Large intestine (tissue), 3 donors: ENCODE measurements at regions not wholly inside any gene's neighbourhood (a gene's known extent, or its start where the extent isn't known, plus 50 kb on each side); places are given as distances from the start of the nearest gene placed in this dataset.
"Not testable (repeated sequence)": the region's sequence is repeated elsewhere in the genome, so short reads cannot be mapped to it uniquely, and the experiment has no call there.

ENCODE experiments used
- DNase-seq, 2 donors: peaks; one replicate each; pipeline versions ENCODE4 v3.0.0 to v3.0.0-alpha.2; 2013
- H3K27ac ChIP-seq: one replicate; pipeline ENCODE4 v1.5.1; 2013; ENCODE audit warnings: low read length
- H3K27me3 ChIP-seq: 2 replicates; pipeline ENCODE4 v1.6.1; 2013; ENCODE audit warnings: low read length; ENCODE audit not compliant: control insufficient read depth, insufficient read depth
- H3K36me3 ChIP-seq: 2 replicates; pipeline ENCODE4 v1.6.1; 2013; ENCODE audit warnings: low read length; ENCODE audit not compliant: control insufficient read depth, insufficient read depth
- H3K4me1 ChIP-seq: one replicate; pipeline ENCODE4 v1.6.1; 2013; ENCODE audit warnings: low read length; ENCODE audit not compliant: control insufficient read depth, insufficient read depth
- H3K4me3 ChIP-seq: one replicate; pipeline ENCODE4 v1.5.1; 2013; ENCODE audit warnings: low read length
- H3K9me3 ChIP-seq: one replicate; pipeline ENCODE4 v1.6.1; 2013; ENCODE audit warnings: mild to moderate bottlenecking, low read depth, low read length, moderate library complexity; ENCODE audit not compliant: control insufficient read depth
- WGBS: methylation state at CpG from one replicate; pipeline ENCODE4 v1.1.5; 2013; ENCODE audit warnings: low lambda C conversion rate; ENCODE audit not compliant: insufficient coverage; 5-methylcytosine and 5-hydroxymethylcytosine counted together

DNA sequence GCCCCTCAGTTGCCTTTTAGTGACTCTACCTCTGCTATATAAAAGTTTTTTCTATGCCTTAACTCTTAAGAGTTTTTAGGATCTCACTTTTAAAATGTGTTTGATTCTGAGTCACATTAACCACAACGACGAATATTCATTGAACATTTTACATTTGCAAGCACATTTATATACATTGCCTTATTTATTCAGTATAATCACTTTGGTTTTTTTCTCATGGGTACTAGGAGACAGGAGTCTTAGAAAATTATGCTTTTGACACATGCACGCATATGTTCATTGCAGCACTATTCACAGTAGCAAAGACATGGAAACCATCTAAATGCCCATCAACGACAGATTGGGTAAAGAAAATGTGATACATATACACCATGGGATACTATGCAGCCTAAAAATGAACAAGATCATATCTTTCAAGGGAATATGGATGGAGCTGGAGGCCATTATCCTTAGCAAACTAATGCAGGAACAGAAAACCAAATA, 236.9 kb upstream of the SPAG17 start:
- H3K4me3 ChIP-seq = no peak overlapping the region
- H3K4me1 ChIP-seq = no peaks in the 10 kb centered on the region
- no peaks in the 10 kb centered on the region for H3K27me3 ChIP-seq
- H3K9me3 ChIP-seq = no peaks in the 10 kb centered on the region
- WGBS = 100% methylated on average over 3 of the region's 4 CpGs
- no peak overlapping the region for H3K27ac ChIP-seq
- DNase-seq = no peak
- H3K36me3 ChIP-seq = no peaks in the 10 kb centered on the region

DNA sequence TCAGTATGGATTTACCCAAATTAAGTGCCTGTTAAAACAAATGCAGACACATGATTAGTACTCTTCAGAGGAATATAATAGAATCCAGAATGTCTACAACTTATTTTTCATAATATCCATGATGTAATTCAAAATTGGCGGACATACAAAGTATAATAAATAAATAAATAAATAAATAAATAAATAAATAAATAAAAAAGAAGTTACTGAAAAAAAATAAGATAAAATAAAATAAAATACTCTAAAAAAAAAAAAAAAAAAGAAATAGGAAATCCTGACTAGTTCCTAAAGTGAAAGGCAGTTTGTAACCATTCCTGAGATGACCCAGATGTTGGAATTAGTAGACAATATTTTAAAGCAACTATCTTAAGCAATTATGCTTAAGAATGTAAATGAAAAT, 219.0 kb upstream of the SPAG17 start:
- no CpG with 5 or more reads among the region's 1 CpG for WGBS
- DNase-seq = no peak
- Histone ChIP-seq H3K4me1 (no peaks in the 10 kb centered on the region), H3K27me3 (no peaks in the 10 kb centered on the region), H3K27ac (no peak overlapping the region), H3K9me3 (no peaks in the 10 kb centered on the region), H3K4me3 (no peak overlapping the region), H3K36me3 (no peaks in the 10 kb centered on the region)

DNA sequence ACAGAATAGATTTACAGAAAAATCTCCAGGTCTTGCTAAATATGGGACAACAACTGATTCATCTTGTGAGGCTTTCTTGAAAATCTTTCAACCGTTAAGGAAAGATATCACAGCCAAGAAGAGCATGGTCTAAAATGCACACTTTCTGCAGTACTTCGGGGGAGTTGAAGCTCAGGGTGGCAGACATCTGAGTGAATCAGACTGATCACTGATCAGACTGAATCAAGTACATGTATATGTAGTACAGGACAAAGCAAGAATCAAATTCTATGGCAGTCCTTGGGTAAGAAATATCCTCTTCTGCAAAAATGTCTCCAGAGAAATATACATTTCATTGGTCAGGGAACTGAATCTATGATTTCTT, 212.4 kb upstream of the SPAG17 start:
- DNase-seq = no peak
- Histone ChIP-seq H3K27ac (no peak overlapping the region), H3K4me1 (no peaks in the 10 kb centered on the region), H3K4me3 (no peak overlapping the region), H3K36me3 (no peaks in the 10 kb centered on the region), H3K27me3 (no peaks in the 10 kb centered on the region), H3K9me3 (no peaks in the 10 kb centered on the region)
- 100% methylated on average over 1 of the region's 2 CpGs for WGBS

DNA sequence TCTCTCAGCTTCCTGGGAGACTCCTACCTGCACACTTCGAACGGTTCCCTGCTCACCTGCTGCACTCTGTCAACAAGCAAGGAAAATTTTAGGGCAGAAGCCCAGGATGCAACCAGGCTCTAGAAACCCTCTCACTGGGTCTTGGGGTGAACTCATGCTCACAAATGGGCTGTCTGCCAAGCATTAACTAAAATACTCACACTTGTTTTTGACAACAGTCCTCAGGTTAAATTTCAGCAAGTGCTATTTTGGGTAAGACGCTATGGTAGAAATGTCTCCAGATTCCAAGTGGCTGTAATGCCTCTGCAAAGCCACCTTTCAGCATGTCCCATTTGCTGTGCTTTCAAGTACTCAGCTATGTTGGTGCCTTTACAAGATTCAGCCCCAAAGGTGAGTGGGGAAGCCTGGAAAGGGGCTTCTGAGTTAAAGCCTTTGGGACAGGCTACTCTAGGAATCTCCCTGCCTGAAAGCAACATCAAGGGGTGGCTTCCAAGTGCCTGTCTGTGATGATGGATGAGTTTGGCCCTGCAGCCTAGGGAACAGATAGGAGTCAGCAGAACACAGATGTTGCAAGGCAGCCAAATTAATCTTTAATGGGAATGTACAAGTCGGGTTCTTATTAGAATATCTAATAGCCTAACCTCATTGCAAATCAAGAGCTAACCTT, 211.9 kb upstream of the SPAG17 start:
- H3K27me3 ChIP-seq = no peaks in the 10 kb centered on the region
- no peaks in the 10 kb centered on the region for H3K4me1 ChIP-seq
- no peak overlapping the region for H3K27ac ChIP-seq
- no peak for DNase-seq
- H3K9me3 ChIP-seq = no peaks in the 10 kb centered on the region
- 90% methylated on average over 2 of the region's 4 CpGs for WGBS
- H3K36me3 ChIP-seq = no peaks in the 10 kb centered on the region
- no peak overlapping the region for H3K4me3 ChIP-seq

DNA sequence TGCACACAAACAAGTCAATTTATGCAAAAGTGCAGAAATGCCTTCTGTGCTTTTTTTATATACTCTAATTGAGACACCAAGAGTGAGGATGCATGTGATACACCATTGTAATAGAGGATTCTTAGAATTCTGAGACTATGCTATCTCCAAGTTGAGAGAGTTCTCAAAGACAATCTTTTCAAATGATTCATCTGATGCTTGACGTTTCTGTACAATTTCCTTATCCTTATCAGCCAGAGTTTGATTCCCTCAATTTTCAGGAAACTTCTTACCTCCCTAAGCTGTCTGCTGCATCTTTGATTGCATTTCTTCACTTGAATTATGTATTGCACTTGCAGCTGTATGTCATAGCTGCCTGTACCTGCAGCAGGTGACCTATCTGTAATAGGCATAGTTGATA, 211.3 kb upstream of the SPAG17 start:
- H3K36me3 ChIP-seq = no peaks in the 10 kb centered on the region
- H3K9me3 ChIP-seq = no peaks in the 10 kb centered on the region
- no peak overlapping the region for H3K4me3 ChIP-seq
- no peak overlapping the region for H3K27ac ChIP-seq
- no CpG with 5 or more reads among the region's 1 CpG for WGBS
- no peaks in the 10 kb centered on the region for H3K27me3 ChIP-seq
- no peaks in the 10 kb centered on the region for H3K4me1 ChIP-seq
- DNase-seq = peak in 1 of 2 donors; percentile 6

DNA sequence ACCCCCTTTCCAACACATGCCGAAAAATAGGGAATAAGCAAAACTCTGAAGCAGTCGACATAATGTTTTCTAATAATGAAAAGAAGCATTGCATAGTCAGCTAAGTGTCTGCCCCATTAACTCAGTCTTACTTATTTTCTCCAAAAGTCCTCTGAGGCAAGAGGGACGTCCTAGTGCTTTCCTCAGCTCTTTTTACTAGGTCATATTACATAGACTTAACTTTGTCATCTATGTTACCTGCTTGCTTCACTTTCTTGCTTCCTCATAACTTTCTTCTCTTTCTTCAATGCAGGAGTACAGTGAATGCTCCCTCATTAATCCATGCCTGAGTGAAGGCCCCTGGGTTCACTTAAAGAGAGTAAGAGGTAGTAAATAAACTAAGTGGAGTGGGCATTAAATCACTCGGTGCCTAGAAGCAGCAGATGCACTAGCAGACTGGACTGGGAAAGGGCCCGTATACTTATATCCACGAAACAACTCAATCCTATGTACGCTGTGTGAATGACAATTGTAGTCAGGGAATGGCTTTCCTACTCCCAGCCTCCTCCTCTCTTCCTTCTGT, 210.5 kb upstream of the SPAG17 start:
- Histone ChIP-seq H3K27ac (no peak overlapping the region), H3K9me3 (no peaks in the 10 kb centered on the region), H3K27me3 (no peaks in the 10 kb centered on the region), H3K4me1 (no peaks in the 10 kb centered on the region), H3K4me3 (no peak overlapping the region), H3K36me3 (no peaks in the 10 kb centered on the region)
- no peak for DNase-seq
- WGBS = 71% methylated on average over 2 of the region's 7 CpGs

DNA sequence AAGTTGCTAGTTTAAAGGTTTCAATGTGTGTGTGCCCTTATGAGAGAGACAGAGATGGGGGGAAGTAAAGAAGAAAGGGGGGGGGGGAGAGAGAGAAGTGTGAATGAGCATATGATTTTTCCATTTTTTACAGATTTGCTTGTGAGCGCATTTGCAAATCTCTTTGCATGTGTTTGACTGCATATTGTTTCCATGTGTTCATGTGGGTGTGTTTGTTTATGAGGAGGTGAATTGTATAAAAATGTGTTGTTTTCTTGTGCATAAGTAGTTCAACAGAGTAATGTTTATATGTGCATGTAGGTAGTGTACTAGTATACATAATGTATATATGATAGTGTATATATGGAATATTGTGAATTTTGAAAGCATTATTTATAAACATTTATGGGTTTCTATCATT, 205.9 kb upstream of the SPAG17 start:
- Histone ChIP-seq H3K4me3 (no peak overlapping the region), H3K27me3 (no peaks in the 10 kb centered on the region), H3K9me3 (no peaks in the 10 kb centered on the region), H3K27ac (no peak overlapping the region), H3K4me1 (no peaks in the 10 kb centered on the region), H3K36me3 (no peaks in the 10 kb centered on the region)
- no CpG with 5 or more reads among the region's 1 CpG for WGBS
- no peak for DNase-seq

DNA sequence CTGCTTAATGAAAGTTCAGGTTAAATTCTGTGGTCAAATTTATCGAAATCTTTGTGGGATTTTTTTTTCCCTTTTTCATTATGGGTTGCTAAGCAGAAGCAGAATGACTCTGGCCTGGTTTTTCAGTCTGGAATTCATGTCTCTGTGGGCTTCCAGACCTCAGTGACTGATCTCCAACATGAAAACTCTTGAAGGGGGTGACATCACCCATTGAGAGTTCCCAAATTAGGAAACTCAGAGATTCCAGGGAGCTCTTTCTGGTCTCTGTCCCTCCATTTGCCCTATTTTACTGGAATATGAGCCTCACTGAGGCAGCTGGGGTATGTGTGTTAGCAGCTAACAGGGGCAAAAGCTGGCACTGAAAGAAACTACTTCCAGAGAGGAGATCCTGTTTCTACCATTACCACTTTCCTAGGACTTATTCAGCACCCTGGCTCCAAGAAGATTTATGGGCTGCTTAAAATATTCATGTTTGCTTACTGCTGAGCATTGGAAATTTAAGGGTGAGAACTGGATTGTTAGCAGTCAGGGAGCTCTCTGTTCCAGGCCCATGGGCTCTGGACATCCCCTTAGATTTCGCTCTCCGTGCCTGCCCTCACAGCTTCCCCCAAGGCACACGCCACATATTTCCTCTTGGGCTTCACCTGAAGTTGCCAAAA, 203.4 kb upstream of the SPAG17 start:
- H3K27me3 ChIP-seq = no peaks in the 10 kb centered on the region
- H3K9me3 ChIP-seq = no peaks in the 10 kb centered on the region
- no peaks in the 10 kb centered on the region for H3K4me1 ChIP-seq
- H3K27ac ChIP-seq = no peak overlapping the region
- H3K4me3 ChIP-seq = no peak overlapping the region
- 100% methylated on average over 1 of the region's 4 CpGs for WGBS
- no peak for DNase-seq
- H3K36me3 ChIP-seq = no peaks in the 10 kb centered on the region

DNA sequence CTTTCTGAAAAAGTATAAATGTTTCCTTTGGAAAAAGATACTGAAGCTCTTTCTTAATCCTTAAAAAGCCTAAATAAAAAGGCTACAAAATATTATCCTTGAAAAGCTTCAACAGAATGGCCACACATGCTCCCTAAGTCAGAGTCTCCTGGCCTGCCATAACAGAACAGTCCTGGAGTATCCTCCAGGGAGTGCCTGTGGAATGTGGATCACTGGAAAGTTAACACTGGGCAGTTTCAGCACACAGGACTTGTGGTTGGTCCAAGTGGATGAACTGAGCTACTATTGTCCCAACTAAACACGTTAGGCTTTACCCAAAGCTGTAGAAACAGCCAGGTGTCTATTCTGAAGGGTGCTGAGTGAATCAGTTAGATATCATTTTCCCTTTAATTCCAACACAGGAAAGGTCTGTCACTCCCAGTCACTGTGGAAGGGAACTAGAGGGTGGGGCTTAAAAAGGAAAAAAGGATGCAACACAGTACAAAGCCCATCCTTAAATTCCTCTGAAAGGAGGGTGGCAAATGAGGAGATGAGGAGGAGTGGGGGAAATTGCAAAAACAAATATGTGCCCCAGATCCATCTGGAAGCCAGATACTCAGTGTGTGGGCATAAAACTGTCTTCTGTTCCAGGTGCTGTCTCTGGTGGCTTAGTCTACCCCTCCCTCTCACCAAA, 196.3 kb upstream of the SPAG17 start:
- no peaks in the 10 kb centered on the region for H3K27me3 ChIP-seq
- H3K27ac ChIP-seq = no peak overlapping the region
- H3K4me1 ChIP-seq = no peaks in the 10 kb centered on the region
- WGBS = no CpG with 5 or more reads among the region's 1 CpG
- H3K9me3 ChIP-seq = no peaks in the 10 kb centered on the region
- no peaks in the 10 kb centered on the region for H3K36me3 ChIP-seq
- no peak for DNase-seq
- H3K4me3 ChIP-seq = no peak overlapping the region

DNA sequence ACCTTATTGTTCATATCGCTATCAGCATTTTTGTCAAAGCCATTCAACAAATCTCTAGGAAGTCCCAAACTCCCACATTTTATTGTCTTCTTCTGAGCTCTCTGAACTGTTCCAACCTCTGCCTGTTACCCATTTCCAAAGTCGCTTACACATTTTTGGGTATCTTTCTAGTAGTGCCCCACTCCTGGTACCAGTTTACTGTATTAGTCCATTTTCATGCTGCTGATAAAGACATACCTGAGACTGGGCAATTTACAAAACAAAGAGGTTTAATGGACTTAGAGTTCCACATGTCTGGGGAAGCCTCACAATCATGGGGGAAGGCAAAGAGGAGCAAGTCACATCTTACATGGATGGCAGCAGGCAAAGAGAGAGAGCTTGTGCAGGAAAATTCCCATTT, 192.2 kb upstream of the SPAG17 start:
- not testable (repeated sequence) for H3K4me1 ChIP-seq, DNase-seq, H3K27me3 ChIP-seq, H3K27ac ChIP-seq, H3K4me3 ChIP-seq, H3K9me3 ChIP-seq, H3K36me3 ChIP-seq
- 100% methylated on average over 1 of the region's 2 CpGs for WGBS
